IPS-NIHi11 (cell line): ENCODE measurements at regions not wholly inside any gene's neighbourhood (a gene's known extent, or its start where the extent isn't known, plus 50 kb on each side); places are given as distances from the start of the nearest gene placed in this dataset.

ENCODE experiments used
- DNase-seq: peaks from one replicate; pipeline ENCODE4 v3.0.0; 2012; ENCODE audit warnings: mixed read lengths, low spot score

DNA sequence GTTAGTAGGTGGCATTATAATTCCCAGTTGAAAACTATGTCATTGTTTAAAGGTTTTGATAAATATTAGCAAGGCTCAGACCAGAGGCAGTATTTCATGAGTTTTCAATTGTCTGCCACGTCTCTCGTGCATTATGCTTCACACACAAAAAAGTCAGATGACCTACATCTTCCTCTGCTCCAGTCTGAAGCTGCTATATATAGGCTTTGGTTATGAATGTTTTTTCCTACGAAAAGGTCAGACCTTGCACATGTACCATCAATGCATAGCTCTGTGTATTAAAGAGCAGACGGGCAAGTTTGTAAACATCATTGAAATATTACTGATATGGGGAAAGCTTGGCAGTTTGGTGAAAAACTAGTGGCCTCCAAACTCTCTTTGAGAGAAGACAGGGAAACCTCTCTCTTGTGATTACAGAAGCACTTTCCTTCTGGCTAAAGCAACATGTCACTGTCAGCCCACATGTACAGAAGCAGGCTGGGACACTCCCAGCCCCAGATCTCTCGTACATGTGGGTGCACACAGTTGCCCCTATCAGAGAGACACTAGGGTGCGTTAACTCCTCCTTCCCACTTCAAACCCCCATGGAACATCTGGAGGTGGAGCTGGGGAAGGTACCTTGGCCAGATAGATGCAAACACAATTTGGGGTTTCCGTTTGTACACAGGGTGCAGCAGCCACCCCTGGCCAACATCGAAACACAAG, 184.0 kb upstream of the BCL6 start:
- DNase-seq, result no peak

DNA sequence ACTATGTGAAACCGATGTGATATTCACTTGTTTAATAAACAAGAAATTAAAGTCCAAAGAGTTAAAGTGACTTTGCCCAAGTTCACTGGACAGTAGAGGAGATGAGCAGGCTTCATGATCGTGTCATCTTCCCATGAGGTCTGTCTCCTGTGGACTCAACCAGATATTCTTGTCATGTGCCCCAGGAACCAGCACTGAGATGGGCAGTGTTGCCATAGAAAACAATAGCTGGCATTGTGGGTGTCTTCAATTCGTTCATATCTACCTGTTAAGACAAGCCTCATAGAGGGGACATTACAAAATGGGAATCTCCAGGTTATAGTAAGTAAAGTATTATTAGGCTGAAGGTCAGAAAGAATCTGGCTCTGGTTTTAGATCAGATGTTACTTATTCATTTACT, 184.8 kb upstream of the BCL6 start:
- no peak for DNase-seq

GRCh38 chr3:187931101-187931500, 185.8 kb upstream of the BCL6 start:
- DNase-seq, result no peak

GRCh38 chr3:187931770-187932278, 186.6 kb upstream of the BCL6 start:
- DNase-seq, result no peak

GRCh38 chr3:187932530-187932929, 187.3 kb upstream of the BCL6 start:
- DNase-seq, result no peak

DNA sequence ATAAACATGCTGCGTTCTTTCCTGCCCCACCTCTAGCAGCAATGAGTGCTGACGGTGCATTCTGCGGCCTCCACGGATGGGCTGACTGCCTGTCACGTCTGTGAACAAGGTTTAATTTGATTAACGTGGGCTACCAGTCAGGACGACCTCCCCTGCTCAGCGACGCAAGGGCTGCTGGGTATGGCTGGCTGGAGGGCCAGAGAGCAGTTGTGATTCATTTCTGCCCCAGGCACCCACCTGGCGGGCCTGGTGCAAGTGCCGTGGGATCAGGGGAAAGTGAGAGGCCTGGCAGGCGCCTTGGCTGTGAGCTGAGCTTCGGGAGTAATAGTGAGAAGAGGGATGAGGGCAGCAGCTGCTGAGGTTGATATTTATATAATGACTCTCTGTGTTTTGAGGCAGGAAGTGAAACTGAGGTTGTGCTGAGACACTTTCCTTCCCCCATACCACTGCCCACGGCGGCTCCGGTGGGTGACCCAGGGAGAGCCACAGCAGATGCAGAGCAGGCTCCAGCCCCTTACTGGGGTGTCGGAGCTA, 190.4 kb upstream of the BCL6 start:
- no peak for DNase-seq

GRCh38 chr3:187936676-187937075, 191.4 kb upstream of the BCL6 start:
- DNase-seq, result no peak

GRCh38 chr3:187939891-187940290, 194.6 kb upstream of the BCL6 start:
- no peak for DNase-seq

GRCh38 chr3:187941135-187941847, 196.0 kb upstream of the BCL6 start:
- no peak for DNase-seq

DNA sequence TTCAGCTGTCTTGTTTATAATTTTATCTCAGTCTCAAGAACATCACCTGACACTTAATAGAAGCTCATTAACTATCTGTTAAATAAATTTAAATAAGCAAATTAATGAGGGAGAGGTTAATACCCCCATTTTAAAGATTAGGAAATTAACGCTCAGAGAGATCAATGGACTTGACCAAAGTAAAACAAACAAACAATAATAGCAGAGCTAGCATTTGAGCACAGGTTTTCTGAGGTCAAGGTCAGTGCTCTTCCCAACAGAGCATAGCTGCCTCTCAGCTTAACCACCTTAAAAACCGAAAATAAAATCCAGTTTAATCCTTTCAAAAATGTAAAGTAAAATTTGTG, 196.6 kb upstream of the BCL6 start:
- no peak for DNase-seq

DNA sequence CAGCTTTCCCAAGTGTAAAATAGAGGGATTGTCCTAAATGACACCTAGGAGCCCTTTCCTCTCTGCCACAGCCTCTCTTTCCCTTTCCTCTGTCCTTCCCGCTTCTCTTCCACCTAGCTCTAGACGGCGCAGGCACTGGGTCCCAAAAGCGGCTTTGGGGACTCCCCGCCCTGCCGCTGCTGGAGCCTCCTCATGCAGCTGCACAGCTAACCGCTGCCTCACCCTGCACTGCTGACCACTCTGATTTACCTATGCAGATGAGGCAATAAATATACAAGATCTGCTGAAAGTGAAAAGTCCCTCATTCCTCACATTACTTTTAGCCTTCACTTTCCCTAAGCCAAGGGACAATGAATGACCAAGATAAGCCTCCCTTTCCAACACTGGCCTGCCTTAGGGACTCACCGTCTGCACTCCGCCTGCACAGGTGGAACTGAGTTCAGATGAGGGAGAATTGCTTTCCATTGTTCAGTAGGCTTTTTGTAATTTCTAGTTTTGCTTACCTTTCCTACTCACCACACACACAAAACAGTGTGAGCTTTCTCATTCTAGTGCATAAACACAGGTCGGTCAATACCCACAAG, 197.5 kb upstream of the BCL6 start:
- no peak for DNase-seq

- no peak for DNase-seq
Measured at GRCh38 chr3:187943677-187944389, 198.6 kb upstream of the BCL6 start.

GRCh38 chr3:187944390-187945179, 199.3 kb upstream of the BCL6 start:
- no peak for DNase-seq

DNA sequence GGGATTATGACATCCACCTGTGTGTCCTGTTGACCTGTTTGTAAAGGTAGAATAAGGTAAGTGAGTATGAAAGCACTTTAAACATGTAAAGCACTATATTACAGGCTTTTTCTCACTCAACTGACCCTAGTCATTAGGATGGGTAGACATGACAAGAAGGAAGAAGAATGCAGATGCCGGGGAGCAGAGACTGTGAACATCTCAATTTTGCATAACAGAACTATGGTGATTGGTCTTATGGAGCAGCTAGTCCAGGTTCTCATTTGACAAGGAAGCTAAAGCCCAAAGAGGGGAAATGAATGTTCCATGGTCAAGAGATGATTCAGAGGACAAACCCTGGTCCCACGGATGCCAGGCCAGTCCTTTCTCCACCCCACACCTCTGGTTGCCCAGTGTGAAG, 200.1 kb upstream of the BCL6 start:
- DNase-seq, result no peak

- DNase-seq, result no peak
Measured at GRCh38 chr3:187946163-187946691, 201.0 kb upstream of the BCL6 start.

DNA sequence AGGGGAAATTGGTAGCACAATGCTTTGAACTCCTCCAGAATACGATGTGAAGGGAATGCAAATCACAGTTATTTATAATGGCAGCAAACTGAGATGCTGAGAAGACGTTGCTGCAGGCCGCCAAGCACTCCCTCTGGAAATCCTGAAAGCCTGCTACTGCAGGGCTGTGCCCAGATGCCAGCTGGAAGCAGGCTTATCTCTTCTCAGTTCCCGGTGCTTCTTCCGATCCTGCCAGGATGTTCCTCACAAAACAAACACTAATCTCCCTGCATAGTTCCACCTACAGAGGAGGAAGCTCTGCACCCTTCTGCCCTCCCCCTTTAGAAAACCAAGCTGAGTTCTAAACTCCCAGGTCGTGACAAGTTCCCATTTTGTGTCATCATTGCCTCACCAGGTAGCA, 201.7 kb upstream of the BCL6 start:
- DNase-seq, result no peak

DNA sequence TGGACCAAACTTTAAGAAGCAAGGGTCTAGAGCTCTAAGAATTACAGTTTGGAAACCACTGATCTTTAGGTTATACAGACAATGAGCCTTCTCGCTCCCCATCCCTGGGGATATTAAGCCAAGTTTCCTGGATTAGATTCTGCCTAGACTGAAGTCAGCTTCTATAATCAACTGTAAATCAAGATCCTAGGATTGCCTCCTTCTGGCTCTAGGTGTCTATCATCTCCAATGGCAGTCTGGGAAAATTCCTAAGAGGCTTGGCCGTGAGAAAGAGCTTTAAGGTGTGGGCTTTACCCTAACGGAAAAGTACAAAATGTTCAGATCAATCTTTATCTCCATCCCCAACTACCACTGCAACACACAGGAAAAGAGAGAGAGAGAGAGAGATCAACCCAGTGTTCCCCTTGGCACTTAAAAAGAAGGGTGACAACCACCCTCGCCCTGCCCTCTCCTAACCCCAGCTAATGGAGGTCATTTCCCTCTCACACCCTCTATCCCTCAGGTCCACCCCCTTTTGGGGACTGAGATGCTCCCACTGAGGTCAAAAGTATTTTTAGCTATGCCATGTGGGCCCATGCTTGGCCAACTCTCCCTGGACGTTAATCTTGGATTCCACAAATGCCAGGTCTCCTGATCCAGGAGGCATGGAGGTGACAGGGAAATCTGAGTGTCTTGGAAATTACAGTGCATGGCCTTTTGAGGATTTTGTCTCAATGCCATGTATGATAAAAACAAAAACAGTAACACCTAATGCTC, 202.8 kb upstream of the BCL6 start:
- DNase-seq, result no peak

DNA sequence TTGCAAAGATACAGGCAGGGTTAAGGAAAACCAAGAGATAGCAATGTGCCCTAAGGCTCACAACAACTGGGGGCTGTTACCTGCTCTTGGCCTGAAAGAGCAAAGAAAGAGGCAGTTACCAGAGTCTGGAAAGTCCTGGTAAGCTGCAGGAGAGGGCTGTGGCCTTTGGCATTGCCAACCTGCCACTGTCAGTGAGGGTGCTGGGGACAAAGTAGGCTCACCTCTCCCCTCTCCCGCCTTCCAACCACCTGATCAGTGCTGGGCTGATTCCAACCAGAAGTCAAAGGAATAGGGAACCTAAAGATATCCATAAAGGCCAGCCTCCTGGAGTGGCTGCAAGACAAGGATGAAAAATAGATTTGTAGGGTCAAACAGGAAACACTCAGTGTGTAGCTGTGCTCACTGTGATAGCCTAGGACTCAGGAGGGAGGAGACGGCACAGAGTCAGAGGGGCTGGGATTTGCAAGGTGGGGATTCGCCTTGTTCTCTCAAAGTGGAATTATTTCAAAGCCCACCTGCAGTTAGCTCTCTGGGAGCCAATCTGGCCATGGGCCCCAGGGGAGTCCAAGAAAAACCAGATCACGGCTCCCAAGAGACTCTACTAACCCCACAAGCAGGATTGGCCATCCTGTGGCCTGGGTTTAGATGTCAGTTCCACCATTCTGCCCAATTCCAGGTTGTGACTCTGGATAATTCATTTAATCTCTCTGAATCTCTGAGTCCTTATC, 204.0 kb upstream of the BCL6 start:
- no peak for DNase-seq

DNA sequence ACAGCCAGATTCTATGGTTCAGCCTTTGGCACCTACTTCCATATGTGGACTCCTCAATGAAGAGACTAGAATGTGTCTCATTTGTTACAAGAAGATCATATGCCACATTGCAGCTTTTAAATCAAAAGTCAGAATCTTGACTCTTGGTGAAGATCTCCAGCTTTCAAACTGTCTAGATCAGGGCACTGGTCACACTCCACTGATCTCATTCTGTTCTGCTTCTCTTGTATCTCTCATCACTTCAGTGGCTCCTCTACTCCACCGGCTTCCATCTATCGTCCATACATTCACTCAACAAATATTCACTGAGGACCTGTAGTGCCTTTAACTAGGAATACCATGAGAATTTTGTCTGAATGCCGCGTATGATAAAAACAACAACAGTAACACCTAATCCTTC, 203.3 kb upstream of the LPP start:
- no peak for DNase-seq
